Natural killer cell (primary cell): ENCODE measurements at regions not wholly inside any gene's neighbourhood (a gene's known extent, or its start where the extent isn't known, plus 50 kb on each side); places are given as distances from the start of the nearest gene placed in this dataset.

Source experiments
- ATAC-seq, 3 donors: fragments of 150-1000 bp in 2 of 3; fragments of 200-7000 bp in 1 of 3; cut with Tn5 transposase; 1 replicate in 1 of 3; 2 replicates in 2 of 3; pipeline ENCODE4 v1.10.0; 2021; ENCODE audit warnings: mild to moderate bottlenecking in 2 of 3, moderate library complexity in 2 of 3
- DNase-seq, 2 donors: peaks; one replicate each; pipeline versions ENCODE4 v3.0.0 to v3.0.0-alpha.2; 2013 to 2021; ENCODE audit warnings: mixed read lengths in 1 of 2
- H3K27ac ChIP-seq: one replicate; pipeline ENCODE4 v1.5.1; 2013; ENCODE audit warnings: mild to moderate bottlenecking, low read length
- H3K27me3 ChIP-seq: one replicate; pipeline ENCODE4 v1.6.1; 2013; ENCODE audit warnings: low read length; ENCODE audit not compliant: control insufficient read depth, insufficient read depth
- H3K36me3 ChIP-seq: one replicate; pipeline ENCODE4 v1.6.1; 2013; ENCODE audit warnings: low read length; ENCODE audit not compliant: control insufficient read depth, insufficient read depth
- H3K4me1 ChIP-seq: one replicate; pipeline ENCODE4 v1.6.1; 2013; ENCODE audit warnings: low read length; ENCODE audit not compliant: control insufficient read depth, insufficient read depth
- H3K4me3 ChIP-seq: one replicate; pipeline ENCODE4 v1.5.1; 2013; ENCODE audit warnings: low read length
- H3K9me3 ChIP-seq: one replicate; pipeline ENCODE4 v1.6.1; 2013; ENCODE audit warnings: low read length; ENCODE audit not compliant: control insufficient read depth, insufficient read depth
- H3K27ac Mint-ChIP-seq, 2 donors: one replicate each; pipeline ENCODE4 v1.8.0; 2022; ENCODE audit warnings: mild to moderate bottlenecking in 2 of 2, mixed read lengths in 2 of 2, moderate library complexity in 1 of 2
- H3K27me3 Mint-ChIP-seq, 2 donors: one replicate each; pipeline ENCODE4 v1.8.0; 2022; ENCODE audit warnings: low read depth in 2 of 2, mixed read lengths in 2 of 2
- H3K36me3 Mint-ChIP-seq: one replicate; pipeline ENCODE4 v1.8.0; 2022; ENCODE audit warnings: mixed read lengths
- H3K4me1 Mint-ChIP-seq, 2 donors: one replicate each; pipeline ENCODE4 v1.8.0; 2022; ENCODE audit warnings: mixed read lengths in 2 of 2
- H3K4me3 Mint-ChIP-seq: one replicate; pipeline ENCODE4 v1.8.0; 2022; ENCODE audit warnings: mild to moderate bottlenecking, moderate library complexity, mixed read lengths
- H3K9me3 Mint-ChIP-seq, 2 donors: one replicate each; pipeline ENCODE4 v1.8.0; 2022; ENCODE audit warnings: mixed read lengths in 2 of 2
- CTCF ChIP-seq: fragments of 200-600 bp; IDR thresholded peaks from one replicate; pipeline ENCODE4 v1.8.0; 2022; ENCODE audit warnings: antibody characterized with exemption
- WGBS: methylation state at CpG from one replicate; pipeline ENCODE4 v1.1.7; 2013; ENCODE audit warnings: missing lambda C conversion rate; ENCODE audit not compliant: insufficient coverage; 5-methylcytosine and 5-hydroxymethylcytosine counted together
- intact Hi-C: fragments of 100-400 bp; cut with micrococcal nuclease; formaldehyde crosslinking; loops from one replicate; pipeline ENCODE4 v1.14.2; 2022

- ATAC-seq: no peak
- H3K27me3 Mint-ChIP-seq: peaks cover 6 to 63% of the 10 kb centered on the region in 2 donors
- no peak overlapping the region for H3K27ac Mint-ChIP-seq
Measured at GRCh38 chr15:59931646-59932261, 72.4 kb upstream of the FOXB1 start.

GRCh38 chr15:59924812-59925522, 79.1 kb upstream of the FOXB1 start:
- no peak overlapping the region for H3K4me3 ChIP-seq
- no peaks in the 10 kb centered on the region for H3K4me1 ChIP-seq
- no peak for TF ChIP-seq CTCF
- Mint-ChIP-seq H3K4me3 (no peak overlapping the region), H3K36me3 (no peaks in the 10 kb centered on the region), H3K4me1 (no peaks in the 10 kb centered on the region), H3K27me3 (peaks cover 13 to 28% of the 10 kb centered on the region in 2 donors), H3K9me3 (no peaks in the 10 kb centered on the region), H3K27ac (no peak overlapping the region)
- no peak for DNase-seq
- 76% methylated on average over 6 of the region's 8 CpGs for WGBS
- no peak overlapping the region for H3K27ac ChIP-seq
- intact Hi-C loops: no loop called here
- H3K36me3 ChIP-seq: no peaks in the 10 kb centered on the region
- ATAC-seq: no peak
- H3K9me3 ChIP-seq: no peaks in the 10 kb centered on the region
- no peaks in the 10 kb centered on the region for H3K27me3 ChIP-seq

More at GRCh38 chr15:59931646-59932261, 72.4 kb upstream of the FOXB1 start:
- Mint-ChIP-seq H3K4me1 (no peaks in the 10 kb centered on the region), H3K4me3 (no peak overlapping the region), H3K9me3 (no peaks in the 10 kb centered on the region), H3K36me3 (no peaks in the 10 kb centered on the region)
- WGBS: 89% methylated on average over 7 of the region's 7 CpGs
- Histone ChIP-seq H3K9me3 (no peaks in the 10 kb centered on the region), H3K4me3 (no peak overlapping the region), H3K27ac (no peak overlapping the region), H3K36me3 (no peaks in the 10 kb centered on the region), H3K27me3 (no peaks in the 10 kb centered on the region), H3K4me1 (no peaks in the 10 kb centered on the region)
- no peak for TF ChIP-seq CTCF
- DNase-seq: no peak
- intact Hi-C loops: no loop called here

GRCh38 chr15:59924096-59924495, 80.0 kb upstream of the FOXB1 start:
- Mint-ChIP-seq H3K4me1 (no peaks in the 10 kb centered on the region), H3K9me3 (no peaks in the 10 kb centered on the region), H3K27me3 (peaks cover 13 to 22% of the 10 kb centered on the region in 2 donors), H3K27ac (no peak overlapping the region), H3K36me3 (no peaks in the 10 kb centered on the region), H3K4me3 (no peak overlapping the region)
- Histone ChIP-seq H3K4me1 (no peaks in the 10 kb centered on the region), H3K27ac (no peak overlapping the region), H3K27me3 (no peaks in the 10 kb centered on the region), H3K36me3 (no peaks in the 10 kb centered on the region), H3K4me3 (no peak overlapping the region), H3K9me3 (no peaks in the 10 kb centered on the region)
- 91% methylated on average over 6 of the region's 6 CpGs for WGBS
- TF ChIP-seq CTCF: no peak
- DNase-seq (no peak), ATAC-seq (no peak)
- intact Hi-C loops: no loop called here
